ENCODE measurements at regions not wholly inside any gene's neighbourhood (a gene's known extent, or its start where the extent isn't known, plus 50 kb on each side); places are given as distances from the start of the nearest gene placed in this dataset.

- no peak overlapping the region for H3K4me2 ChIP-seq (ENCODE audit: control insufficient read depth, extremely low read depth, insufficient read depth, low read depth, low read length)
- peak; percentile 73 for FAIRE-seq
- H3K27me3 ChIP-seq (ENCODE audit: control insufficient read depth, extremely low read depth, insufficient read depth, low read length): no peaks in the 10 kb centered on the region
- H3K9ac ChIP-seq (ENCODE audit: control insufficient read depth, extremely low read depth, insufficient read depth, low read length): no peak overlapping the region
- H3K4me3 ChIP-seq (ENCODE audit: control insufficient read depth in 2 of 3, extremely low read depth in 1 of 3, insufficient read depth in 2 of 3, low read depth in 1 of 3, low read length in 3 of 3): no peak overlapping the region
- no peaks in the 10 kb centered on the region for H3K9me3 ChIP-seq (ENCODE audit: control insufficient read depth, low read depth, low read length)
- dilution Hi-C loops (cut with MboI; ENCODE audit: extremely low pct_ligation_motif_present, low sequenced_read_pairs): no loop called here
- DNase-seq (ENCODE audit: low read depth, low spot score): no peak
- no peaks in the 10 kb centered on the region for H4K20me1 ChIP-seq (ENCODE audit: control insufficient read depth, extremely low read depth, insufficient read depth, low read length)
- H3K4me1 ChIP-seq (ENCODE audit: control insufficient read depth, extremely low read depth, insufficient read depth, low read length): peaks cover 3% of the 10 kb centered on the region
- peak overlapping the region; percentile 85 for H2AFZ ChIP-seq (ENCODE audit: control insufficient read depth, low read length)
- H3K36me3 ChIP-seq (ENCODE audit: control insufficient read depth in 2 of 2, extremely low read depth in 1 of 2, insufficient read depth in 2 of 2, low read length in 2 of 2): no peaks in the 10 kb centered on the region
- H3K79me2 ChIP-seq (ENCODE audit: control insufficient read depth, insufficient read depth, low read length): no peaks in the 10 kb centered on the region
- H3K27ac ChIP-seq (ENCODE audit: control insufficient read depth, insufficient read depth, low read length): no peak overlapping the region
- no peaks in the 10 kb centered on the region for H3K9me1 ChIP-seq (ENCODE audit: control insufficient read depth, extremely low read depth, insufficient read depth, low read length)
- TF ChIP-seq EZH2 (IDR thresholded peaks at IDR 0.05; ENCODE audit: low read length) (no peak), CTCF (optimal IDR thresholded peaks at IDR 0.05 in 1 of 3, IDR thresholded peaks at IDR 0.05 in 1 of 3, conservative IDR thresholded peaks at IDR 0.05 in 1 of 3; ENCODE audit: extremely low read depth in 1 of 3, insufficient read depth in 2 of 3, low read length in 3 of 3) (no peak)
These were observed 64.4 kb upstream of the OSBPL8 start for GRCh38 chr12:76623931-76624330.

GRCh38 chr12:76627346-76628135, 68.0 kb upstream of the OSBPL8 start:
- Histone ChIP-seq H3K36me3 (ENCODE audit: control insufficient read depth in 2 of 2, extremely low read depth in 1 of 2, insufficient read depth in 2 of 2, low read length in 2 of 2) (no peaks in the 10 kb centered on the region), H3K9me3 (ENCODE audit: control insufficient read depth, low read depth, low read length) (no peaks in the 10 kb centered on the region), H3K27ac (ENCODE audit: control insufficient read depth, insufficient read depth, low read length) (no peak overlapping the region), H3K4me1 (ENCODE audit: control insufficient read depth, extremely low read depth, insufficient read depth, low read length) (peaks cover 3% of the 10 kb centered on the region), H3K9me1 (ENCODE audit: control insufficient read depth, extremely low read depth, insufficient read depth, low read length) (no peaks in the 10 kb centered on the region), H3K4me2 (ENCODE audit: control insufficient read depth, extremely low read depth, insufficient read depth, low read depth, low read length) (no peak overlapping the region), H2AFZ (ENCODE audit: control insufficient read depth, low read length) (no peak overlapping the region), H3K79me2 (ENCODE audit: control insufficient read depth, insufficient read depth, low read length) (no peaks in the 10 kb centered on the region), H3K27me3 (ENCODE audit: control insufficient read depth, extremely low read depth, insufficient read depth, low read length) (no peaks in the 10 kb centered on the region), H4K20me1 (ENCODE audit: control insufficient read depth, extremely low read depth, insufficient read depth, low read length) (no peaks in the 10 kb centered on the region), H3K4me3 (ENCODE audit: control insufficient read depth in 2 of 3, extremely low read depth in 1 of 3, insufficient read depth in 2 of 3, low read depth in 1 of 3, low read length in 3 of 3) (no peak overlapping the region), H3K9ac (ENCODE audit: control insufficient read depth, extremely low read depth, insufficient read depth, low read length) (no peak overlapping the region)
- dilution Hi-C loops (cut with MboI; ENCODE audit: extremely low pct_ligation_motif_present, low sequenced_read_pairs): no loop called here
- no peak for FAIRE-seq
- TF ChIP-seq EZH2 (IDR thresholded peaks at IDR 0.05; ENCODE audit: low read length): no peak
- no peak for TF ChIP-seq CTCF (optimal IDR thresholded peaks at IDR 0.05 in 1 of 3, IDR thresholded peaks at IDR 0.05 in 1 of 3, conservative IDR thresholded peaks at IDR 0.05 in 1 of 3; ENCODE audit: extremely low read depth in 1 of 3, insufficient read depth in 2 of 3, low read length in 3 of 3)
- DNase-seq (ENCODE audit: low read depth, low spot score): no peak
